IPS-20b (cell line): ENCODE measurements at regions not wholly inside any gene's neighbourhood (a gene's known extent, or its start where the extent isn't known, plus 50 kb on each side); places are given as distances from the start of the nearest gene placed in this dataset.

ENCODE experiments used
- H3K27ac ChIP-seq: one replicate; pipeline ENCODE4 v1.5.1; 2013; ENCODE audit warnings: low read length
- H3K27me3 ChIP-seq: 2 replicates; pipeline ENCODE4 v1.6.1; 2013; ENCODE audit warnings: mild to moderate bottlenecking, low read length, inconsistent platforms; ENCODE audit not compliant: insufficient read depth
- H3K36me3 ChIP-seq: 2 replicates; pipeline ENCODE4 v1.6.1; 2013; ENCODE audit warnings: low read depth, mild to moderate bottlenecking, inconsistent platforms, low read length, moderate library complexity; ENCODE audit not compliant: insufficient read depth
- H3K4me1 ChIP-seq: 2 replicates; pipeline ENCODE4 v1.6.1; 2013; ENCODE audit warnings: mild to moderate bottlenecking, control low read depth, inconsistent platforms, low read length, moderate library complexity; ENCODE audit not compliant: insufficient read depth
- H3K4me3 ChIP-seq: 2 replicates; pipeline ENCODE4 v1.5.1; 2013; ENCODE audit warnings: mild to moderate bottlenecking, low read length, inconsistent platforms
- H3K9ac ChIP-seq: 2 replicates; pipeline ENCODE4 v1.6.1; 2013; ENCODE audit warnings: low read depth, mild to moderate bottlenecking, inconsistent platforms, low read length, moderate library complexity
- H3K9me3 ChIP-seq: 2 replicates; pipeline ENCODE4 v1.6.1; 2013; ENCODE audit warnings: mild to moderate bottlenecking, low read depth, low read length, inconsistent platforms; ENCODE audit not compliant: insufficient read depth

GRCh38 chr13:44271915-44272341 is 101.7 kb upstream of the SERP2 start:
- no peaks in the 10 kb centered on the region for H3K36me3 ChIP-seq
- no peaks in the 10 kb centered on the region for H3K9me3 ChIP-seq
- H3K27ac ChIP-seq = no peak overlapping the region
- H3K9ac ChIP-seq = no peak overlapping the region
- H3K27me3 ChIP-seq = no peaks in the 10 kb centered on the region
- H3K4me3 ChIP-seq = no peak overlapping the region
- H3K4me1 ChIP-seq = no peaks in the 10 kb centered on the region

GRCh38 chr13:44272692-44273091 is 100.9 kb upstream of the SERP2 start:
- no peak overlapping the region for H3K4me3 ChIP-seq
- no peak overlapping the region for H3K9ac ChIP-seq
- no peaks in the 10 kb centered on the region for H3K9me3 ChIP-seq
- H3K36me3 ChIP-seq = no peaks in the 10 kb centered on the region
- no peaks in the 10 kb centered on the region for H3K27me3 ChIP-seq
- H3K4me1 ChIP-seq = no peaks in the 10 kb centered on the region
- no peak overlapping the region for H3K27ac ChIP-seq

- H3K4me1 ChIP-seq = no peaks in the 10 kb centered on the region
- no peaks in the 10 kb centered on the region for H3K9me3 ChIP-seq
- H3K9ac ChIP-seq = no peak overlapping the region
- H3K4me3 ChIP-seq = no peak overlapping the region
- H3K27me3 ChIP-seq = no peaks in the 10 kb centered on the region
- no peaks in the 10 kb centered on the region for H3K36me3 ChIP-seq
- no peak overlapping the region for H3K27ac ChIP-seq
Observed at GRCh38 chr13:44273216-44273615, 100.4 kb upstream of the SERP2 start.

- Histone ChIP-seq H3K9me3 (no peaks in the 10 kb centered on the region), H3K27me3 (no peaks in the 10 kb centered on the region), H3K4me3 (no peak overlapping the region), H3K36me3 (no peaks in the 10 kb centered on the region), H3K27ac (no peak overlapping the region), H3K9ac (no peak overlapping the region), H3K4me1 (no peaks in the 10 kb centered on the region)
Observed at GRCh38 chr13:44273991-44274770, 99.4 kb upstream of the SERP2 start.

- H3K27me3 ChIP-seq = no peaks in the 10 kb centered on the region
- no peaks in the 10 kb centered on the region for H3K36me3 ChIP-seq
- no peak overlapping the region for H3K27ac ChIP-seq
- no peak overlapping the region for H3K9ac ChIP-seq
- no peaks in the 10 kb centered on the region for H3K9me3 ChIP-seq
- no peak overlapping the region for H3K4me3 ChIP-seq
- no peaks in the 10 kb centered on the region for H3K4me1 ChIP-seq
Observed at GRCh38 chr13:44274771-44275205, 98.8 kb upstream of the SERP2 start.

- Histone ChIP-seq H3K27me3 (no peaks in the 10 kb centered on the region), H3K4me3 (no peak overlapping the region), H3K4me1 (no peaks in the 10 kb centered on the region), H3K9ac (no peak overlapping the region), H3K36me3 (no peaks in the 10 kb centered on the region), H3K9me3 (no peaks in the 10 kb centered on the region), H3K27ac (no peak overlapping the region)
Observed at GRCh38 chr13:44275381-44275780, 98.2 kb upstream of the SERP2 start.

GRCh38 chr13:44276061-44276460 is 97.6 kb upstream of the SERP2 start:
- no peak overlapping the region for H3K9ac ChIP-seq
- H3K27ac ChIP-seq = no peak overlapping the region
- no peaks in the 10 kb centered on the region for H3K36me3 ChIP-seq
- H3K27me3 ChIP-seq = no peaks in the 10 kb centered on the region
- H3K4me3 ChIP-seq = no peak overlapping the region
- no peaks in the 10 kb centered on the region for H3K9me3 ChIP-seq
- no peaks in the 10 kb centered on the region for H3K4me1 ChIP-seq

- Histone ChIP-seq H3K9ac (no peak overlapping the region), H3K4me3 (no peak overlapping the region), H3K9me3 (no peaks in the 10 kb centered on the region), H3K36me3 (no peaks in the 10 kb centered on the region), H3K27me3 (no peaks in the 10 kb centered on the region), H3K27ac (no peak overlapping the region), H3K4me1 (no peaks in the 10 kb centered on the region)
Observed at GRCh38 chr13:44277459-44277858, 96.2 kb upstream of the SERP2 start.

- no peak overlapping the region for H3K27ac ChIP-seq
- no peaks in the 10 kb centered on the region for H3K36me3 ChIP-seq
- no peaks in the 10 kb centered on the region for H3K4me1 ChIP-seq
Observed at GRCh38 chr13:44278166-44278565, 95.5 kb upstream of the SERP2 start.

GRCh38 chr13:44280456-44280855 is 93.2 kb upstream of the SERP2 start:
- Histone ChIP-seq H3K27ac (no peak overlapping the region), H3K4me3 (no peak overlapping the region)

More at GRCh38 chr13:44278166-44278565, 95.5 kb upstream of the SERP2 start:
- Histone ChIP-seq H3K4me3 (no peak overlapping the region), H3K9ac (no peak overlapping the region), H3K9me3 (no peaks in the 10 kb centered on the region), H3K27me3 (no peaks in the 10 kb centered on the region)

GRCh38 chr13:44281252-44282000 is 92.2 kb upstream of the SERP2 start:
- Histone ChIP-seq H3K9ac (no peak overlapping the region), H3K27ac (no peak overlapping the region), H3K4me3 (no peak overlapping the region), H3K9me3 (no peaks in the 10 kb centered on the region), H3K36me3 (no peaks in the 10 kb centered on the region), H3K27me3 (no peaks in the 10 kb centered on the region), H3K4me1 (no peaks in the 10 kb centered on the region; the same call in 1 of the 2 replicates)

More at GRCh38 chr13:44280456-44280855, 93.2 kb upstream of the SERP2 start:
- no peaks in the 10 kb centered on the region for H3K9me3 ChIP-seq
- no peaks in the 10 kb centered on the region for H3K36me3 ChIP-seq
- no peak overlapping the region for H3K9ac ChIP-seq
- H3K4me1 ChIP-seq = no peaks in the 10 kb centered on the region; the same call in 1 of the 2 replicates
- no peaks in the 10 kb centered on the region for H3K27me3 ChIP-seq

- H3K4me3 ChIP-seq = no peak overlapping the region
- H3K27me3 ChIP-seq = no peaks in the 10 kb centered on the region
- no peaks in the 10 kb centered on the region for H3K36me3 ChIP-seq
- H3K9ac ChIP-seq = no peak overlapping the region
- no peaks in the 10 kb centered on the region; the same call in 1 of the 2 replicates for H3K4me1 ChIP-seq
- H3K27ac ChIP-seq = no peak overlapping the region
- H3K9me3 ChIP-seq = no peaks in the 10 kb centered on the region
Observed at GRCh38 chr13:44283600-44283999, 90.0 kb upstream of the SERP2 start.
